ENCODE measurements at regions not wholly inside any gene's neighbourhood (a gene's known extent, or its start where the extent isn't known, plus 50 kb on each side); places are given as distances from the start of the nearest gene placed in this dataset.

- TF ChIP-seq CTCF (IDR thresholded peaks at IDR 0.05) (no peak), EP300 (IDR thresholded peaks at IDR 0.05) (no peak), POLR2AphosphoS5 (IDR thresholded peaks at IDR 0.05) (no peak)
These were observed 1318.0 kb upstream of the TENM4 start for GRCh38 chr11:80758787-80759186.
